Nephron progenitor cell (in vitro differentiated cells): ENCODE measurements at regions not wholly inside any gene's neighbourhood (a gene's known extent, or its start where the extent isn't known, plus 50 kb on each side); places are given as distances from the start of the nearest gene placed in this dataset.
A peak's percentile ranks its signal among the peaks of the same experiment; 100 is the strongest.
"Not testable (repeated sequence)": the region's sequence is repeated elsewhere in the genome, so short reads cannot be mapped to it uniquely, and the experiment has no call there.

ENCODE experiments used
- DNase-seq: peaks from one replicate; pipeline ENCODE4 v3.0.0; 2021
- H3K27ac Mint-ChIP-seq: 2 replicates; pipeline ENCODE4 v1.8.0; 2021; ENCODE audit warnings: mild to moderate bottlenecking, moderate library complexity, mixed read lengths
- H3K27me3 Mint-ChIP-seq: 2 replicates; pipeline ENCODE4 v1.8.0; 2021; ENCODE audit warnings: mild to moderate bottlenecking, low read depth, mixed read lengths; ENCODE audit not compliant: poor library complexity
- H3K36me3 Mint-ChIP-seq: 2 replicates; pipeline ENCODE4 v1.8.0; 2021; ENCODE audit warnings: low read depth, mixed read lengths
- H3K4me1 Mint-ChIP-seq: 2 replicates; pipeline ENCODE4 v1.8.0; 2021; ENCODE audit warnings: mixed read lengths
- H3K4me3 Mint-ChIP-seq: 2 replicates; pipeline ENCODE4 v1.8.0; 2021; ENCODE audit warnings: mild to moderate bottlenecking, moderate library complexity, mixed read lengths
- H3K9me3 Mint-ChIP-seq: 2 replicates; pipeline ENCODE4 v1.8.0; 2021; ENCODE audit warnings: mild to moderate bottlenecking, moderate library complexity, mixed read lengths
- TF ChIP-seq, protein P1 (sequence below): fragments of 200-600 bp; sonication (generic); IDR thresholded peaks from 2 replicates; pipeline ENCODE4 v1.5.0; 2021; ENCODE audit warnings: antibody characterized with exemption

DNA sequence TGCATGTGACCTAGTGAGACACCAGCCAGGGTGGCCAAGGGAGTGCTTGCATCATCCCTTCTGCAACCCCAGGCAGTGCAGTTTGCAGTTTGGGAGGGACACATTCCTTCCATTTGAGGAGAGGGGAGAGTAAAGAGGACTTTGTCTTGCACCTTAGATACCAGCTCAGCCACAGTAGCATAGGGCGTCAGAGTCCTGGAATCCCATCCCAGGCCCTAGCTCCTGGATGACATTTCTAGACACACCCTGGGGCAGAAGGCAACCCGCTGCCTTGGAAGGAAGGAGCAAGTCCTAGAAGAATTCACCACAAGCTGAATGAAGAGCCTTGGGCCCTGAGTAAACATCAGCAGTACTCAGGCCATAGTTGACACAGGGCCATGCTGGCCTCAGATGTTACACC is 680.4 kb upstream of the IMPG1 start:
- peaks cover 5% of the 10 kb centered on the region for H3K9me3 Mint-ChIP-seq
- no peaks in the 10 kb centered on the region for H3K36me3 Mint-ChIP-seq
- H3K27me3 Mint-ChIP-seq, result no peaks in the 10 kb centered on the region
- DNase-seq, result no peak
- H3K4me1 Mint-ChIP-seq, result no peaks in the 10 kb centered on the region
- no peak overlapping the region for H3K4me3 Mint-ChIP-seq
- no peak overlapping the region for H3K27ac Mint-ChIP-seq
- TF ChIP-seq, protein P1, sequence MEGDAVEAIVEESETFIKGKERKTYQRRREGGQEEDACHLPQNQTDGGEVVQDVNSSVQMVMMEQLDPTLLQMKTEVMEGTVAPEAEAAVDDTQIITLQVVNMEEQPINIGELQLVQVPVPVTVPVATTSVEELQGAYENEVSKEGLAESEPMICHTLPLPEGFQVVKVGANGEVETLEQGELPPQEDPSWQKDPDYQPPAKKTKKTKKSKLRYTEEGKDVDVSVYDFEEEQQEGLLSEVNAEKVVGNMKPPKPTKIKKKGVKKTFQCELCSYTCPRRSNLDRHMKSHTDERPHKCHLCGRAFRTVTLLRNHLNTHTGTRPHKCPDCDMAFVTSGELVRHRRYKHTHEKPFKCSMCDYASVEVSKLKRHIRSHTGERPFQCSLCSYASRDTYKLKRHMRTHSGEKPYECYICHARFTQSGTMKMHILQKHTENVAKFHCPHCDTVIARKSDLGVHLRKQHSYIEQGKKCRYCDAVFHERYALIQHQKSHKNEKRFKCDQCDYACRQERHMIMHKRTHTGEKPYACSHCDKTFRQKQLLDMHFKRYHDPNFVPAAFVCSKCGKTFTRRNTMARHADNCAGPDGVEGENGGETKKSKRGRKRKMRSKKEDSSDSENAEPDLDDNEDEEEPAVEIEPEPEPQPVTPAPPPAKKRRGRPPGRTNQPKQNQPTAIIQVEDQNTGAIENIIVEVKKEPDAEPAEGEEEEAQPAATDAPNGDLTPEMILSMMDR, result no peak

DNA sequence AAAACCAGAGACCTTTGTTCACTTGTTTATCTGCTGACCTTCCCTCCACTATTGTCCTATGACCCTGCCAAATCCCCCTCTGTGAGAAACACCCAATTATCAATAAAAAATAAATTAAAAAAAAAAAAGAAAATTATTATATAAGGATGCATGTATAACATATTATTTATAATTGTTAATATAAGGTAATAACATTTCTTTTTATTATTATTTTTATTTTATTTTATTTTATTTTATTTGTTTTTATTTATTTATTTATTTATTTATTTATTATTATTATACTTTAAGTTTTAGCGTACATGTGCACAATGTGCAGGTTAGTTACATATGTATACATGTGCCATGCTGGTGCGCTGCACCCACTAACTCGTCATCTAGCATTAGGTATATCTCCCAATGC is 672.9 kb upstream of the IMPG1 start:
- peaks cover 19% of the 10 kb centered on the region for H3K9me3 Mint-ChIP-seq
- H3K4me1 Mint-ChIP-seq, H3K27ac Mint-ChIP-seq, H3K4me3 Mint-ChIP-seq, DNase-seq, H3K36me3 Mint-ChIP-seq, H3K27me3 Mint-ChIP-seq: not testable (repeated sequence)

DNA sequence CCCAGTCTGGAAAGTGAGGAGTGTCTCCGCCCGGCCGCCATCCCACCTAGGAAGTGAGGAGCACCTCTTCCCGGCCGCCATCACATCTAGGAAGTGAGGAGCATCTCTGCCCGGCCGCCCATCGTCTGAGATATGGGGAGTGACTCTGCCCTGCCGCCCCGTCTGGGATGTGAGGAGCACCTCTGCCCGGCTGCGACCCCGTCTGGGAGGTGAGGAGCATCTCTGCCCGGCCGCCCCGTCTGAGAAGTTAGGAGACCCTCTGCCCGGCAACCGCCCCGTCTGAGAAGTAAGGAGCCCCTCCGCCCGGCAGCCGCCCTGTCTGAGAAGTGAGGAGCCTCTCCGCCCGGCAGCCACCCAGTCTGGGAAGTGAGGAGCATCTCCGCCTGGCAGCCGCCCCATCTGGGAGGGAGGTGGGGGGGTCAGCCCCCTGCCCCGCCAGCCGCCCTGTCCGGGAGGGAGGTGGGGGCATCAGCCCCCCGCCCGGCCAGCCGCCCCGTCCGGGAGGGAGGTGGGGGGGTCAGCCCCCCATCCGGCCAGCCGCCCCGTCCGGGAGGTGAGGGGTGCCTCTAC is 671.8 kb upstream of the IMPG1 start:
- H3K36me3 Mint-ChIP-seq, H3K4me3 Mint-ChIP-seq, H3K27me3 Mint-ChIP-seq: not testable (repeated sequence)

DNA sequence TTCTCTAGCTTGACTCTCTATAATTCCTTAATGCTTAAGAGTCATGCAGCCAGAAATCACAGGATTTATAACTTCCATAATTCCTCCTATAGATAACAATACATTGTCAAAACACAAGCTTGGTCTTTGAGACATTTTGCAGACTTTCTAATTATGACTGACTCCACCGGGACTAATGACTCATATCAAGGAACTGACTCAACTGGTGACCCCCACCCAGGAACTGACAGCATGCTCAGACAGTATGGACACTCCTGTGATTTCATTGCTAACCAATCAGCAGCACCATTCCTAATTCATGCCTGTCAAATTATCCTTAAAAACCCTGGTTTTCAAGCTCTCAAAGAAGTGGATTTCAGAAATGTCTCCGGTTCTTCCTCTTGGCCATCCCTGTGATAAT is 670.5 kb upstream of the IMPG1 start:
- Mint-ChIP-seq H3K27me3 (no peaks in the 10 kb centered on the region), H3K9me3 (peaks cover 17% of the 10 kb centered on the region), H3K4me1 (no peaks in the 10 kb centered on the region), H3K36me3 (no peaks in the 10 kb centered on the region), H3K27ac (no peak overlapping the region), H3K4me3 (no peak overlapping the region)
- no peak for DNase-seq
- TF ChIP-seq, protein P1, result no peak

More for the DNA sequence above, 671.8 kb upstream of the IMPG1 start:
- not testable (repeated sequence) for DNase-seq, H3K4me1 Mint-ChIP-seq, H3K27ac Mint-ChIP-seq
- H3K9me3 Mint-ChIP-seq, result peaks cover 15% of the 10 kb centered on the region

DNA sequence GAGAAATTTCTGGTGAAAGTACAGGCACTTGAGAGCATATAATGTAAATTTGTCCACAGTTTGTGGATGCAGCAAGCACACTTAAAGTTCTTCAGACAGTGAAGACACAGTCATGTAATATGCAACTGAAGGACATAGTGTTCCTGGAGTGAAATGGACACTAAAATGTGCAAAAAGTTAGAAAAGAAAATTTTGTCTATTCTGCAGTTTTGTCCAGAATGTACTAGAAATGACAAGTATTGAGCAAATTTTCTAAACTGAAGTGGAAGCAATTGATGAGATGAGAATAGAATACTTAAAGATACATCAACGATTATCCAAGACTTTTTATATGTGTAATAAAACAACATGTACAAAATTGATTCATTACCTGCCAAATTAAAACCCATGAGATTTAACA is 647.0 kb upstream of the IMPG1 start:
- H3K4me3 Mint-ChIP-seq, result no peak overlapping the region
- H3K27ac Mint-ChIP-seq, result no peak overlapping the region
- peaks cover 4% of the 10 kb centered on the region for H3K9me3 Mint-ChIP-seq
- DNase-seq, result no peak
- TF ChIP-seq, protein P1, result no peak
- no peaks in the 10 kb centered on the region for H3K27me3 Mint-ChIP-seq
- no peaks in the 10 kb centered on the region for H3K36me3 Mint-ChIP-seq
- H3K4me1 Mint-ChIP-seq, result peaks cover 6% of the 10 kb centered on the region

DNA sequence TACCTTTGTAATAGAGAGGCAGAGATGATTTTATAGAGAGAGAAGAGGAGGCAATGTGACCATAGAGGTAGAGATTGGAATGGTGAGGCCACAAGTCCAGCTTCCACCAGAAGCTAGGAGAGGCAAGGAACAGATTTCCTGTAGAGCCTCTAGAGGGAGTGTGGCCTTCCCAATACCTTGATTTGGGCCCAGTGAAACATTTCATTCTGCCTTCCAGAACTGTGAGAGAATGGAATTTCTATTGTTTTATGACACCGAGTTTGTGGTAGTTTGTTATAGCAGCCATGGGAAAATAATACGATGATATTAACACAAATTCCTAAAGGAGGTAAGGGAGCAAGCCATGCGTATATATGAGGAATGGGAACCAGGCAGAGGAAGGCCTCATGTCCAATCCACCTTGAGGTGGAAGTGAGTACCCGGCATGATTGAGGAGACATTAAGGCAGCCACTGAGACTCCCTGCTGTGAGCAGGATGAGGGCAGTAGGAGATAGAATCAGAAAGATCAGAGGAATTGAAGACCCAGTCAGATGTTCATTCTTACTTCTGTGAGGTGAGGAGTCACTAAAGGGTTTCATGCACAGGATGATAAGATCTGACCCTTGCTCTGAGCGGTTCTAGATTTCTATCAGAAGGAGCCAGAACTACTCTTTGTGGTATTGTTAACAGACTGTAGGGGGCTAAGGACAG is 636.3 kb upstream of the IMPG1 start:
- peaks cover 30% of the 10 kb centered on the region for H3K4me1 Mint-ChIP-seq
- TF ChIP-seq, protein P1, result no peak
- H3K9me3 Mint-ChIP-seq, result no peaks in the 10 kb centered on the region
- no peak overlapping the region for H3K27ac Mint-ChIP-seq
- no peak overlapping the region for H3K4me3 Mint-ChIP-seq
- H3K36me3 Mint-ChIP-seq, result no peaks in the 10 kb centered on the region
- no peaks in the 10 kb centered on the region for H3K27me3 Mint-ChIP-seq
- no peak for DNase-seq

DNA sequence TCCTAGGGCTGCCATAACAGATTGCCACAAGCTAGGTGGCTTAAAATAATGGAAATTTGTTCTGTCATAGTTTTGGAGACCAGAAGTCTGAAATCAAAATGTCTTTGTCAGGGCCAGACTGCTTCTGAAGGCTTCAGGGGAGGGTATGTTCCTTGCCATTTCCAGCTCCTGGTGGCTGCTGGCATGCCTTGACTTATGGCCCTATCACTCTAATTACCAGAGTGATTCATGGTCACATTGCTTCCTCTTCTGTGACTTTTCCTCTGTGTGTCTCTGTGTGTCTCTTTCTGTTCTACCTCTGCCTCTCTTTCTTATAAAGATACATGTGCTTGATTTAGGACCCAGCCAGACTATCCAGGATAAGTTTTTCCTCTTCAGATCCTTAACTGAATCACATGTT is 635.2 kb upstream of the IMPG1 start:
- DNase-seq, result no peak
- no peaks in the 10 kb centered on the region for H3K27me3 Mint-ChIP-seq
- peaks cover 33% of the 10 kb centered on the region for H3K4me1 Mint-ChIP-seq
- H3K4me3 Mint-ChIP-seq, result no peak overlapping the region
- H3K36me3 Mint-ChIP-seq, result no peaks in the 10 kb centered on the region
- H3K27ac Mint-ChIP-seq, result peak overlapping the region; percentile 17
- H3K9me3 Mint-ChIP-seq, result no peaks in the 10 kb centered on the region
- TF ChIP-seq, protein P1, result no peak
